Tibial nerve (tissue), 4 donors: ENCODE measurements at regions not wholly inside any gene's neighbourhood (a gene's known extent, or its start where the extent isn't known, plus 50 kb on each side); places are given as distances from the start of the nearest gene placed in this dataset.

Experiments used
- DNase-seq, 2 donors: peaks; one replicate each; pipeline ENCODE4 v3.0.0-alpha.2; 2019; ENCODE audit warnings: low spot score in 2 of 2
- H3K27ac ChIP-seq, 4 donors: fragments of 200-600 bp; sonication (generic) in 3 of 4; one replicate each; pipeline ENCODE4 v1.5.1; 2017 to 2019; ENCODE audit warnings: mild to moderate bottlenecking in 1 of 4
- H3K27me3 ChIP-seq, 2 donors: fragments of 200-600 bp; sonication (generic) in 1 of 2; one replicate each; pipeline versions ENCODE4 v1.5.1 to v1.6.0; 2017 to 2019
- H3K36me3 ChIP-seq, 3 donors: fragments of 200-600 bp; sonication (generic); one replicate each; pipeline ENCODE4 v1.5.1; 2018 to 2019
- H3K4me1 ChIP-seq, 4 donors: fragments of 200-600 bp; sonication (generic) in 3 of 4; one replicate each; pipeline ENCODE4 v1.5.1; 2017 to 2019
- H3K4me3 ChIP-seq, 4 donors: fragments of 200-600 bp; sonication (generic) in 3 of 4; one replicate each; pipeline ENCODE4 v1.5.1; 2017 to 2019; ENCODE audit warnings: mild to moderate bottlenecking in 1 of 4, moderate library complexity in 1 of 4
- H3K9me3 ChIP-seq, 4 donors: fragments of 200-600 bp; sonication (generic) in 3 of 4; one replicate each; pipeline ENCODE4 v1.5.1; 2017 to 2019
- EP300 ChIP-seq, 2 donors: sonication (generic); formaldehyde crosslinking; IDR thresholded peaks; one replicate each; pipeline ENCODE4 v1.6.1; 2017; ENCODE audit warnings: antibody characterized with exemption in 2 of 2, mild to moderate bottlenecking in 1 of 2
- POLR2A ChIP-seq, 2 donors: fragments of 450-650 bp; IDR thresholded peaks; one replicate each; pipeline ENCODE4 v1.6.1; 2017; ENCODE audit warnings: antibody characterized with exemption in 2 of 2, mild to moderate bottlenecking in 2 of 2, moderate library complexity in 2 of 2
- WGBS, 2 donors: methylation state at CpG; one replicate each; pipeline ENCODE4 v1.1.5; 2018; 5-methylcytosine and 5-hydroxymethylcytosine counted together
- TF ChIP-seq, protein P1 (sequence below), 5 experiments: fragments of 200-600 bp in 3 of 5; fragments of 450-650 bp in 2 of 5; sonication (generic) in 3 of 5; IDR thresholded peaks; one replicate each; pipeline ENCODE4 v1.5.1; 2016 to 2019; ENCODE audit warnings: antibody characterized with exemption in 5 of 5, mild to moderate bottlenecking in 3 of 5, moderate library complexity in 2 of 5

DNA sequence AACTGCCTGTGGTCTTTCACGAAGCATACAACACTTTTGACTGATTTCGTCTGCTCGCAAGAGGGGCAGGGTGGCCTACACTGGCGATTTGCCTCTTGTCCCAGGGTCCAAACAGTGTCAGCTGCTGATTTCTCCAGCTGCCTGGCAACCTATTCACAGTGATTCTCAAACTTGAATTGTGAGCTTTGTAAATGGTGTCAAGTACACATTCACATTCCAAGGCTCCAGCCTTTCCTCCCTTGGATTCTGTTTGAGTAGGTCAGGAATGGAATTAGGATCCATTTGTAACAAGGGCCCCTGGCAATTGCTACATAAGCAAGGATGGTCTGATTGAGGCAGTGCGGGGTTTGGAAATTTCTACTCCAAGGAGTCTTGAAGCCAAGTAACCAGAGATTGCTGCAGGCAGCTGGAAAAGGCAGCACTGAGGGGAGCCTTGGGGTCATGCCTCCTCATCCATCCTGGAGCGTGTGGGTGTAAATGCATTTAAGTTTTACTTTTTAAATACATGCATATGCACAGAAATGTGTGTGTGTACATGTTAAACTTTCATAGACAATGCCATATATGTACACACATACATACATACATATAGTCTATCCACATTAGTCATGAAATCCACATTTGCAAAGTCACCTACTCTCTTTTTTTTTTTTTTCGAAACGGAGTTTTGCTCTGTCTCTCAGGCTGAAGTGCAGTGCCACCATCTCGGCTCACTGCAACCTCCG is 86.8 kb upstream of the UXS1 start:
- no peak for DNase-seq
- TF ChIP-seq EP300 (IDR thresholded peaks at IDR 0.05) (no peak), POLR2A (IDR thresholded peaks at IDR 0.05) (no peak)
- TF ChIP-seq, protein P1, sequence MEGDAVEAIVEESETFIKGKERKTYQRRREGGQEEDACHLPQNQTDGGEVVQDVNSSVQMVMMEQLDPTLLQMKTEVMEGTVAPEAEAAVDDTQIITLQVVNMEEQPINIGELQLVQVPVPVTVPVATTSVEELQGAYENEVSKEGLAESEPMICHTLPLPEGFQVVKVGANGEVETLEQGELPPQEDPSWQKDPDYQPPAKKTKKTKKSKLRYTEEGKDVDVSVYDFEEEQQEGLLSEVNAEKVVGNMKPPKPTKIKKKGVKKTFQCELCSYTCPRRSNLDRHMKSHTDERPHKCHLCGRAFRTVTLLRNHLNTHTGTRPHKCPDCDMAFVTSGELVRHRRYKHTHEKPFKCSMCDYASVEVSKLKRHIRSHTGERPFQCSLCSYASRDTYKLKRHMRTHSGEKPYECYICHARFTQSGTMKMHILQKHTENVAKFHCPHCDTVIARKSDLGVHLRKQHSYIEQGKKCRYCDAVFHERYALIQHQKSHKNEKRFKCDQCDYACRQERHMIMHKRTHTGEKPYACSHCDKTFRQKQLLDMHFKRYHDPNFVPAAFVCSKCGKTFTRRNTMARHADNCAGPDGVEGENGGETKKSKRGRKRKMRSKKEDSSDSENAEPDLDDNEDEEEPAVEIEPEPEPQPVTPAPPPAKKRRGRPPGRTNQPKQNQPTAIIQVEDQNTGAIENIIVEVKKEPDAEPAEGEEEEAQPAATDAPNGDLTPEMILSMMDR (IDR thresholded peaks at IDR 0.05): no peak

DNA sequence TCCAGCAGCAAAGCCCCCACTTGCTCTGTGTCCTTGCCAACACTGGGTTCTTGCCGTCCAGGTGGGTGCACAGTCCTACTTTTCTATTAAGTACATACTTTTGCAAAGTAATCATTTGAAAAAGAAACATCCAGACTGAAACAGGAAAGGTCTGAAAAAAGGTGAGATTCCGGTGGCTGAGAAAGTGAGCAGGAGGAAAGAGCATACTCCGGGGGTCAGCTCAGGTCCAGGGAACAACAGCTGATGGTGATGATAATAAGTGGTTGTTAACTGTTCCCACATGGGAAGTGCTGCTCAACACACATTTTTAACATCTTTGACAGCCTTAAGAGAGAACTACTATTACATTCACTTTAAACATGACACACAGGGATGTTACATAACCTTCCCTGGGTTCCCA is 86.1 kb upstream of the UXS1 start:
- Histone ChIP-seq H3K27ac (no peak overlapping the region), H3K36me3 (no peaks in the 10 kb centered on the region), H3K4me1 (no peaks in the 10 kb centered on the region), H3K4me3 (no peak overlapping the region), H3K27me3 (no peaks in the 10 kb centered on the region), H3K9me3 (no peaks in the 10 kb centered on the region)
- TF ChIP-seq POLR2A (IDR thresholded peaks at IDR 0.05) (no peak), EP300 (IDR thresholded peaks at IDR 0.05) (no peak)
- TF ChIP-seq, protein P1 (IDR thresholded peaks at IDR 0.05): no peak
- DNase-seq: no peak
- WGBS, 2 donors: 44 to 48% methylated on average over 3 of the region's 3 CpGs

More for the DNA sequence above, 86.8 kb upstream of the UXS1 start:
- Histone ChIP-seq H3K4me1 (no peaks in the 10 kb centered on the region), H3K9me3 (no peaks in the 10 kb centered on the region), H3K4me3 (no peak overlapping the region), H3K27ac (no peak overlapping the region), H3K36me3 (no peaks in the 10 kb centered on the region), H3K27me3 (no peaks in the 10 kb centered on the region)
- 63 to 70% methylated on average over 10 of the region's 10 CpGs for whole genome bisulfite sequencing, 2 donors

DNA sequence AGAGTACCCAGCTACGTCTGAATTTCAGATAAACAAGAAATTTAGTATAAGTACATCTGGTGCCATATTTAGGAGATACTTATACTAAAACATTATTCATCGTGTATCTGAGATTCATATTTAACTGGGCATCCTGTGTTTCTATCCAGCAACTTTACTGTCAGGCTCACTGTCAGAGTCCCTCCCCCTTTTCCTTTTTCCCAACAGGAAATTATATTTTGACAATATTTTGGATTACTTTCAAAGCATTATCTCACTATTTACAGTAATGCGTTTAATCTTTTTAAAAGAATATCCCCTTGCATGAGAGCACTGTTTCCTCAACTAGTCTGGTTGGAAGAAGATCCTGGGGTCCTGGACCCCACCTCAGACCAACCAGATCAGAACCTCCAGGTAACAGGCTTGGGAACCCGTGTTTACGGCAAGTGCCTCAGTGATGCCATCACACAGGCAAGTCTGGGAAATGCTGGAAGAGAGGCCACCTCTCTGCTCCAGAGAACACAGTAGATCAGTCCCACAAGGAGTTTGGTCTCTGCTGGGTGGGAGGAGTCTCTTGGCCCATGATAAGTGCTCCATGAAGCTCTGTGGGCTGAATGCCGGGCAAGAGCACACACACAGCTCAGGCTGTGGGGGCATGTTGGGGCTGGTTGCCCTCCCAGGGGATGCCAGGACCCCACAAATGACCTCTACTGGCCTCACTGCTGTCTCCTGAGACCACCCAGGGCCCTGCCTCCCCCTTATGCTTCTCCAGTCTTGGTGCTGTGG is 84.2 kb upstream of the UXS1 start:
- TF ChIP-seq, protein P1 (IDR thresholded peaks at IDR 0.05): no peak
- TF ChIP-seq POLR2A (IDR thresholded peaks at IDR 0.05) (no peak), EP300 (IDR thresholded peaks at IDR 0.05) (no peak)

DNA sequence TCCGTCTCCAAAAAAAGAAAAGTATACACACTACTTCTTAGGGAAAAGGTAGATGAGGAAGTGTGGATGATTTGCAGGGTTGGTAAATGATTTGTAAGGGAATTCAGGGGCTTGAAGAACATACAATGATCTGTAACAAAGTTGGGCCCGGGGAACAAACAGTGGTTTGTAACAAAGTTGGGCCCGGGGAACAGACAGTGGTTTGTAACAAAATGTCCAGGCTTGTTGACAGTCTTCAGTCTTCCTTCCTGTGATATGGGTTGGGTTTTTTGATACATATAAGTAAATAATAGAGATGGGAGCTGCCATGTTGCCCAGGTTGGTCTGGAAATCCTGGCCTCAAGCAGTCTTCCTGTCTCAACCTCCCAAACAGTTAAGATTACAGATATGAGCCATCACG is 83.3 kb upstream of the UXS1 start:
- no peak for DNase-seq
- no peak overlapping the region for H3K4me3 ChIP-seq
- WGBS, 2 donors: 94 to 96% methylated on average over 4 of the region's 4 CpGs
- no peaks in the 10 kb centered on the region for H3K9me3 ChIP-seq
- no peak overlapping the region for H3K27ac ChIP-seq
- H3K27me3 ChIP-seq: no peaks in the 10 kb centered on the region
- no peaks in the 10 kb centered on the region for H3K4me1 ChIP-seq
- TF ChIP-seq, protein P1 (IDR thresholded peaks at IDR 0.05): no peak
- TF ChIP-seq EP300 (IDR thresholded peaks at IDR 0.05) (no peak), POLR2A (IDR thresholded peaks at IDR 0.05) (no peak)
- no peaks in the 10 kb centered on the region for H3K36me3 ChIP-seq

More for the DNA sequence above, 84.2 kb upstream of the UXS1 start:
- Histone ChIP-seq H3K4me1 (no peaks in the 10 kb centered on the region), H3K27me3 (no peaks in the 10 kb centered on the region), H3K36me3 (no peaks in the 10 kb centered on the region), H3K9me3 (no peaks in the 10 kb centered on the region), H3K4me3 (no peak overlapping the region), H3K27ac (no peak overlapping the region)
- 66 to 67% methylated on average over 6 of the region's 6 CpGs for WGBS, 2 donors
- no peak for DNase-seq

DNA sequence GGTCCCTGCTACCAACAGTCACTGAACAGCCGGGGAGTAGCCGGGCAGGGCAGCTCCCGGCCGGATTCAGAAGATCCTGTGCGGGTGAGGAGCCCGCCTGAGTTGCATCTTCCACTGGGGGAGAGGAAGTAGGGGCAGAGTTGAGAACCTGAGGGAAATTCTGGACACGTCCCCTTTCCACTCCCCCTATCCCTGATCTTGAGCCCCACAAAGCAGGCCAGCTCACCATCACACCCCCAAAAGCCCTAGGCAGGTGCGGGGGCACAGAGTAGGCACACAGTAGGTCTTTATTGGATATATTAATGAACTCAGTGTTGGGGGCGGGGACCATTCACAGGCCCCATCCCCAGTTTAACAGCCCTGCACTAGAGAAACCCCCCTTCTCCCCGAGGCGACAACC is 81.9 kb upstream of the UXS1 start:
- DNase-seq: no peak

More for the DNA sequence above, 81.9 kb upstream of the UXS1 start:
- TF ChIP-seq EP300 (IDR thresholded peaks at IDR 0.05) (no peak), POLR2A (IDR thresholded peaks at IDR 0.05) (no peak)
- TF ChIP-seq, protein P1 (IDR thresholded peaks at IDR 0.05): no peak
- WGBS, 2 donors: 91 to 94% methylated on average over 9 to 11 of the region's 11 CpGs
- Histone ChIP-seq H3K27ac (no peak overlapping the region), H3K4me3 (no peak overlapping the region), H3K4me1 (no peaks in the 10 kb centered on the region), H3K36me3 (no peaks in the 10 kb centered on the region), H3K9me3 (no peaks in the 10 kb centered on the region), H3K27me3 (no peaks in the 10 kb centered on the region)
